MM.1S (cell line): ENCODE measurements at regions not wholly inside any gene's neighbourhood (a gene's known extent, or its start where the extent isn't known, plus 50 kb on each side); places are given as distances from the start of the nearest gene placed in this dataset.

Source experiments
- EZH2 ChIP-seq: fragments of 300-600 bp; sonication (generic); optimal IDR thresholded peaks from 2 replicates; pipeline ENCODE3; 2017; ENCODE audit warnings: low read depth, mild to moderate bottlenecking, antibody characterized with exemption, low read length, mixed read lengths
- TF ChIP-seq, protein P1 (sequence below): fragments of 300-600 bp; sonication (generic); IDR thresholded peaks from 2 replicates; pipeline ENCODE4 v1.5.1; 2016; ENCODE audit warnings: antibody characterized with exemption, low read length, mixed read lengths

DNA sequence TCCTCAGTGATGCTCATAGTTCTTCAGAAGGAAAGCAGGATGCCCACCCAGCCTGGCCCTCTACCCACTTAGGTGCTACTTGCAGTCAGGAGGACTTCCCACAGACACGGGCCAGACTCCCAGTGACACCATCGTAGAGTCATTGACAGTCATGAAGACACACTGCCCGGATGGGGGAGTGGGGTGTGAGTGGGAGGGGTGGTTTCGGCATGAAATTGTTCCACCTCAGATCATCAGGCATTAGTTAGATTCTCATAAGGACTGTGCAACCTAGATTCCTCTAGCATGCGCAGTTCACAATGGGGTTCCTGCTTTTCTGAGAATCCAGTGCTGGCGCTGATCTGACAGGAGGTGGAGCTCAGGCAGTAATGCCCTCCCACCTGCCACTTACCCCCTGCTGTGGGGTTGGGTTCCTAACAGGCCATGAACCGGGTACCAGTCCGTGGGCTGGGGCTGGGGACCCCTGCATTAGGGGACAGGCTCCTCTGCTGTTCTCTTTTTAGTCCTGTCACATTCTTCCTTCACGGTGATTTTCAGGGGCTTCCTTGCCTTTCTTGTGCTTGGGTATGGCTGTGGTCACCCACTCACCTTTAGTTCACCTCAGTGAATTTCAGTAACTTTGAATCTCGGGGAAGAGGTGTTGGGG, 88.2 kb upstream of the ANKRD55 start:
- TF ChIP-seq, protein P1, sequence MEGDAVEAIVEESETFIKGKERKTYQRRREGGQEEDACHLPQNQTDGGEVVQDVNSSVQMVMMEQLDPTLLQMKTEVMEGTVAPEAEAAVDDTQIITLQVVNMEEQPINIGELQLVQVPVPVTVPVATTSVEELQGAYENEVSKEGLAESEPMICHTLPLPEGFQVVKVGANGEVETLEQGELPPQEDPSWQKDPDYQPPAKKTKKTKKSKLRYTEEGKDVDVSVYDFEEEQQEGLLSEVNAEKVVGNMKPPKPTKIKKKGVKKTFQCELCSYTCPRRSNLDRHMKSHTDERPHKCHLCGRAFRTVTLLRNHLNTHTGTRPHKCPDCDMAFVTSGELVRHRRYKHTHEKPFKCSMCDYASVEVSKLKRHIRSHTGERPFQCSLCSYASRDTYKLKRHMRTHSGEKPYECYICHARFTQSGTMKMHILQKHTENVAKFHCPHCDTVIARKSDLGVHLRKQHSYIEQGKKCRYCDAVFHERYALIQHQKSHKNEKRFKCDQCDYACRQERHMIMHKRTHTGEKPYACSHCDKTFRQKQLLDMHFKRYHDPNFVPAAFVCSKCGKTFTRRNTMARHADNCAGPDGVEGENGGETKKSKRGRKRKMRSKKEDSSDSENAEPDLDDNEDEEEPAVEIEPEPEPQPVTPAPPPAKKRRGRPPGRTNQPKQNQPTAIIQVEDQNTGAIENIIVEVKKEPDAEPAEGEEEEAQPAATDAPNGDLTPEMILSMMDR = no peak
- no peak for TF ChIP-seq EZH2
